Peyer's patch (tissue), 4 donors: ENCODE measurements at regions not wholly inside any gene's neighbourhood (a gene's known extent, or its start where the extent isn't known, plus 50 kb on each side); places are given as distances from the start of the nearest gene placed in this dataset.

Experiments
- DNase-seq, 3 donors: peaks; one replicate each; pipeline ENCODE4 v3.0.0-alpha.2; 2017 to 2019
- H3K27ac ChIP-seq, 4 donors: fragments of 200-600 bp; sonication (generic); one replicate each; pipeline ENCODE4 v1.5.1; 2016 to 2019
- H3K27me3 ChIP-seq, 2 donors: fragments of 200-600 bp; sonication (generic); one replicate each; pipeline ENCODE4 v1.5.1; 2019
- H3K36me3 ChIP-seq, 3 donors: fragments of 200-600 bp; sonication (generic); one replicate each; pipeline ENCODE4 v1.5.1; 2016 to 2019
- H3K4me1 ChIP-seq, 4 donors: fragments of 200-600 bp; sonication (generic); one replicate each; pipeline ENCODE4 v1.5.1; 2016 to 2019
- H3K4me3 ChIP-seq, 4 donors: fragments of 200-600 bp; sonication (generic); 1 replicate in 3 of 4; 2 replicates in 1 of 4; pipeline ENCODE4 v1.5.1; 2016 to 2019; ENCODE audit warnings: mild to moderate bottlenecking in 1 of 4
- H3K9me3 ChIP-seq, 4 donors: fragments of 200-600 bp; sonication (generic); one replicate each; pipeline ENCODE4 v1.5.1; 2016 to 2019; ENCODE audit warnings: mild to moderate bottlenecking in 1 of 4
- POLR2A ChIP-seq, 2 donors: fragments of 450-650 bp; IDR thresholded peaks; one replicate each; pipeline ENCODE4 v1.5.1; 2017; ENCODE audit warnings: antibody characterized with exemption in 2 of 2, mild to moderate bottlenecking in 2 of 2, moderate library complexity in 2 of 2
- TF ChIP-seq, protein P1 (sequence below), 6 experiments: fragments of 450-650 bp in 4 of 6; fragments of 200-600 bp in 2 of 6; sonication (generic) in 1 of 6; IDR thresholded peaks; one replicate each; pipeline ENCODE4 v1.5.1; 2017 to 2019; ENCODE audit warnings: antibody characterized with exemption in 6 of 6, mild to moderate bottlenecking in 3 of 6, moderate library complexity in 1 of 6

DNA sequence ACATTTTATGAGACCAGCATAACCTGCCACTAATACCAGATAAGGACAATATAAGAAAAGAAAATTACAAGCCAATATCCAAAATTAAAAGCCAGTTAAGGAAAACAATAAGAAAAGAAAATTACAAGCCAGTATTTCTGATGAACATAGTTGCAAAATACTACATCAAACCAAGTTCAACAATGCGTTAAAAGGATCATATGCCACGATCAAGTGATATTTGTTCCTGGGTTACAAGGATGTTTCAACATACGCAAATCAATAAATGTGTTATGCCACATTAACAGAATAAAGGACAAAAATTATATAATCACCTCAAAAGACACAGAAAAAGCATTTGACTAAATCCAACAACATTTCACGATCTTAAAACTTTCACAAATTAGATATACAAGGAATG, 431.9 kb downstream of the ELAVL2 start:
- H3K27ac ChIP-seq = no peak overlapping the region
- no peak overlapping the region for H3K4me3 ChIP-seq
- no peaks in the 10 kb centered on the region for H3K4me1 ChIP-seq
- no peaks in the 10 kb centered on the region for H3K9me3 ChIP-seq
- DNase-seq = no peak
- TF ChIP-seq, protein P1, sequence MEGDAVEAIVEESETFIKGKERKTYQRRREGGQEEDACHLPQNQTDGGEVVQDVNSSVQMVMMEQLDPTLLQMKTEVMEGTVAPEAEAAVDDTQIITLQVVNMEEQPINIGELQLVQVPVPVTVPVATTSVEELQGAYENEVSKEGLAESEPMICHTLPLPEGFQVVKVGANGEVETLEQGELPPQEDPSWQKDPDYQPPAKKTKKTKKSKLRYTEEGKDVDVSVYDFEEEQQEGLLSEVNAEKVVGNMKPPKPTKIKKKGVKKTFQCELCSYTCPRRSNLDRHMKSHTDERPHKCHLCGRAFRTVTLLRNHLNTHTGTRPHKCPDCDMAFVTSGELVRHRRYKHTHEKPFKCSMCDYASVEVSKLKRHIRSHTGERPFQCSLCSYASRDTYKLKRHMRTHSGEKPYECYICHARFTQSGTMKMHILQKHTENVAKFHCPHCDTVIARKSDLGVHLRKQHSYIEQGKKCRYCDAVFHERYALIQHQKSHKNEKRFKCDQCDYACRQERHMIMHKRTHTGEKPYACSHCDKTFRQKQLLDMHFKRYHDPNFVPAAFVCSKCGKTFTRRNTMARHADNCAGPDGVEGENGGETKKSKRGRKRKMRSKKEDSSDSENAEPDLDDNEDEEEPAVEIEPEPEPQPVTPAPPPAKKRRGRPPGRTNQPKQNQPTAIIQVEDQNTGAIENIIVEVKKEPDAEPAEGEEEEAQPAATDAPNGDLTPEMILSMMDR (IDR thresholded peaks at IDR 0.05) = no peak
- TF ChIP-seq POLR2A (IDR thresholded peaks at IDR 0.05) = no peak
- no peaks in the 10 kb centered on the region for H3K36me3 ChIP-seq
- no peaks in the 10 kb centered on the region for H3K27me3 ChIP-seq

DNA sequence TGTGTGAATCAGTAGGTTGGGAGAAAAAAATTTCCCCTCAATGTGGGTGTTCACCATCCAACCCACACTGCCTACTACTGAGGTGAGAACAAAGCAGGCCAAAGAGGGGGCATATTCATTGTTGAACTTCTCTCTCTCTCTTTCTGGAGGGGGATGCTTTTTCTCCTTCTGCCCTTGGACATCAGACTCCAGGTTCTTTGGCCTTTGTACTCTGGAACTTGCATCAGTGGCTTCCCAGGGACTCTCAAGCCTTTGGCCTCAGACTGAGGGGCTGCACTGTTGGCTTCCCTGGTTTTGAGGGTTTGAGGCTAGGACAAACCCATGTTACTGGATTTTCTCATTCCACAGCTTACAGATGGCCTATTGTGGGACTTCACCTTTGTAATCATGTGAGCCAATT, 417.2 kb downstream of the ELAVL2 start:
- Histone ChIP-seq H3K4me1 (no peaks in the 10 kb centered on the region), H3K27me3 (no peaks in the 10 kb centered on the region), H3K4me3 (no peak overlapping the region), H3K9me3 (no peaks in the 10 kb centered on the region), H3K27ac (no peak overlapping the region), H3K36me3 (no peaks in the 10 kb centered on the region)
- TF ChIP-seq POLR2A (IDR thresholded peaks at IDR 0.05) = no peak
- TF ChIP-seq, protein P1 (IDR thresholded peaks at IDR 0.05) = no peak
- DNase-seq = no peak

DNA sequence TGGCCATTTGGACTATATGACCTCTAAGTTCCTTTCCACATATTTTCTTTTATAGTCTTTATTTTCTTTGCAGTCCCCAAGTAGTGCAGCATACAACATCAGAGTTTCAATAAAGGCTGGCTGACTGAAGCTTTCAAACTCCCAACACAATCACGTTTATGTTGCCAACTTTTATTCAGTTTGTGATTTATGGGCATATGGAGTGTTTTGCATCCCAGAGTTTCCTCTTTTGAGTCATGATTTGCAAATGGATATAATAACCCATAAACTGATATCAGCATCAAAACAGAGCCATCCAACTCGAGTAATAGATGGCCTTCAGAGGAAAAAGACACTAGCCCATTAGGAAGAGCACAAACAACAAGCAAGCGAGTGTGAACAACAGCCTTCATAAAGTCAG, 414.0 kb downstream of the ELAVL2 start:
- TF ChIP-seq, protein P1 (IDR thresholded peaks at IDR 0.05) = no peak
- no peak for TF ChIP-seq POLR2A (IDR thresholded peaks at IDR 0.05)
- Histone ChIP-seq H3K27ac (no peak overlapping the region), H3K9me3 (no peaks in the 10 kb centered on the region), H3K4me1 (no peaks in the 10 kb centered on the region), H3K36me3 (no peaks in the 10 kb centered on the region), H3K4me3 (no peak overlapping the region), H3K27me3 (no peaks in the 10 kb centered on the region)
- no peak for DNase-seq

DNA sequence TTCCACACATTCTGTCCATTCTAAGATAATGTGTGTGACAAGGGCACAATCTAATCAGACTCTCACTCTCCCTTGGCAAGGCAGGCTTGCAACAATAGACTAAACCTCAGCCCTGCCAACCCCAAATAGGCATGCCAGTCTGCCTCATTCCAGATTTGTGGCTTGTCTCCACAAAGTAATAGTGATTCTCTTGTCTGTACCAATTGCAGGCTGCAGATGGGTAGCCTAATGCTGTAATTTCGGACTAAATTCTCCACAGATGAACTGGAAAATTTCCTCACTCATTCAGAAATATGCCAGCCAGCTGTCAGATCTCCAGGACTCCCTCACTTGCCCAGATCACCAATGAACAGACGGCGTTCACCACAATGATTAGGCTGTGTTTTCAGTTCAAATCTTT, 413.6 kb downstream of the ELAVL2 start:
- Histone ChIP-seq H3K27me3 (no peaks in the 10 kb centered on the region), H3K4me1 (no peaks in the 10 kb centered on the region), H3K36me3 (no peaks in the 10 kb centered on the region), H3K27ac (no peak overlapping the region), H3K4me3 (no peak overlapping the region), H3K9me3 (no peaks in the 10 kb centered on the region)
- no peak for DNase-seq
- TF ChIP-seq POLR2A (IDR thresholded peaks at IDR 0.05) = no peak
- TF ChIP-seq, protein P1 (IDR thresholded peaks at IDR 0.05) = no peak

DNA sequence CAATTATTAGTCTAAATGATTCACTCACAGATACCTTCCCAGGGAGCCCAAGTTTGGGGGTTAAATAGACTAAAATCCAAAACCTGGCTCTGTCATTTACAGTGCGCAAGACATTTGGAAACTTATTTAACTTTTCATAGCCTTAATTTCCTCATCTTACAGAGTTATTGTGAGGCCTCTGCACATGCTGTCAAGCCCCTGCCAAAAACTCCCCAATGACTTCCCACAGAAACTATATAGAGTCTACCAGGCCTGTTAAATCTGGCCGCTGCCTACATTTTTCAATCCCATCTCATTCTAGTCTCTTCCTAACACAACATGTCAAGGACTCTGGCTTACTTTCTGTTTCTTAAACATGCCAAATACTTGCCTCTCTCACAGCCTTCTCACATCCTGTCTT, 412.5 kb downstream of the ELAVL2 start:
- Histone ChIP-seq H3K4me1 (no peaks in the 10 kb centered on the region), H3K9me3 (no peaks in the 10 kb centered on the region), H3K4me3 (no peak overlapping the region), H3K27me3 (no peaks in the 10 kb centered on the region), H3K27ac (no peak overlapping the region), H3K36me3 (no peaks in the 10 kb centered on the region)
- no peak for TF ChIP-seq POLR2A (IDR thresholded peaks at IDR 0.05)
- TF ChIP-seq, protein P1 (IDR thresholded peaks at IDR 0.05) = no peak
- no peak for DNase-seq

DNA sequence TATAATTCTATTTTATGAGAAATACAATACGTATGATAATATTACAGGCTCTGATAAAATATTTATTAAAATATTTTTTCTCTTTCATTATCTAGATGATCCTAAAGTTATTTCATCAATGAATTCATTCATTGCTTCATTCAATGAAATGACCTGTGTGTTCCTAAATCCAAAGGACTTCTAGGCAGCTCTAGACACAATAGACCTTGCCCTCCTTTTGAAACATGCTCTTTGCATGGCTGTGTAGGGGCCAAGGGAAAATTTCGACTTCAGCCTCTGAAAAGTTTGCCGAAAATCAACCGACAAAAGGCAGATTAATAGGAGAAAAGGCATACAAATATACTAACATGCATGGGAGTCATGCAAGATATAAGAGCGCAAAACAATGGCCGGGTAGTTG, 402.0 kb downstream of the ELAVL2 start:
- no peaks in the 10 kb centered on the region for H3K27me3 ChIP-seq
- no peaks in the 10 kb centered on the region for H3K9me3 ChIP-seq
- no peak overlapping the region for H3K4me3 ChIP-seq
- no peak for DNase-seq
- H3K27ac ChIP-seq = no peak overlapping the region
- no peaks in the 10 kb centered on the region for H3K36me3 ChIP-seq
- no peaks in the 10 kb centered on the region for H3K4me1 ChIP-seq
- TF ChIP-seq, protein P1 (IDR thresholded peaks at IDR 0.05) = no peak
- no peak for TF ChIP-seq POLR2A (IDR thresholded peaks at IDR 0.05)
